Osteocyte (in vitro differentiated cells): ENCODE measurements at regions not wholly inside any gene's neighbourhood (a gene's known extent, or its start where the extent isn't known, plus 50 kb on each side); places are given as distances from the start of the nearest gene placed in this dataset.

ENCODE experiments used
- DNase-seq: peaks from one replicate; pipeline ENCODE4 v3.0.0; 2021; ENCODE audit warnings: mixed read lengths; ENCODE audit not compliant: unreplicated experiment; ENCODE audit errors: extremely low spot score
- H3K27ac Mint-ChIP-seq: one replicate; pipeline ENCODE4 v1.8.0; 2021; ENCODE audit warnings: mild to moderate bottlenecking, mixed read lengths; ENCODE audit not compliant: unreplicated experiment
- H3K27me3 Mint-ChIP-seq: one replicate; pipeline ENCODE4 v1.8.0; 2021; ENCODE audit warnings: mixed read lengths; ENCODE audit not compliant: unreplicated experiment
- H3K36me3 Mint-ChIP-seq: one replicate; pipeline ENCODE4 v1.8.0; 2021; ENCODE audit warnings: mixed read lengths; ENCODE audit not compliant: unreplicated experiment
- H3K4me1 Mint-ChIP-seq: one replicate; pipeline ENCODE4 v1.8.0; 2021; ENCODE audit warnings: mixed read lengths; ENCODE audit not compliant: unreplicated experiment
- H3K4me3 Mint-ChIP-seq: one replicate; pipeline ENCODE4 v1.8.0; 2021; ENCODE audit warnings: mild to moderate bottlenecking, moderate library complexity, mixed read lengths; ENCODE audit not compliant: unreplicated experiment
- H3K9me3 Mint-ChIP-seq: one replicate; pipeline ENCODE4 v1.8.0; 2021; ENCODE audit warnings: mixed read lengths; ENCODE audit not compliant: unreplicated experiment
- TF ChIP-seq, protein P1 (sequence below): fragments of 200-600 bp; sonication (generic); IDR thresholded peaks from 2 replicates; pipeline ENCODE4 v1.5.0; 2021; ENCODE audit warnings: antibody characterized with exemption, mild to moderate bottlenecking, moderate library complexity

DNA sequence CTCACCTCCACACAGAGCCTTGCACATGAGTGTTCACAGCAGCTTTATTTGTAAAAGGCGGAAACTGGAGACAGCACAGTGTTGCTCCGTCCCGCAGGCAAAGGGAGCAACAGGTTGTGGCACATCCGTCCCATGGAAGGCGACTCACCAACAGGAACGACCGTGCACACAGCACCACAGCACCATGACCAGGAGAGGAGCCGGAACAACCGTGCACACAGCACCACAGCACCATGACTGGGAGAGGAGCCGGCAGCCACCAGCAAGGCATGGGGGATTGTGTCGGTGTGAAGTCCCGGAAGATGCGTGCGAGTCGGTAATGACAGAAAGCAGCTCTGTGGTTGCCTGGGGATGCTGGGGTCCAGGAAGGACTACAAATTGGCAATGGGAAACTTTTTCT lies 158.5 kb downstream of the C9orf50 start:
- Mint-ChIP-seq H3K36me3 (no peaks in the 10 kb centered on the region), H3K9me3 (no peaks in the 10 kb centered on the region), H3K27me3 (no peaks in the 10 kb centered on the region), H3K27ac (peak overlapping the region; percentile 28), H3K4me1 (peaks cover 64% of the 10 kb centered on the region), H3K4me3 (no peak overlapping the region)
- TF ChIP-seq, protein P1, sequence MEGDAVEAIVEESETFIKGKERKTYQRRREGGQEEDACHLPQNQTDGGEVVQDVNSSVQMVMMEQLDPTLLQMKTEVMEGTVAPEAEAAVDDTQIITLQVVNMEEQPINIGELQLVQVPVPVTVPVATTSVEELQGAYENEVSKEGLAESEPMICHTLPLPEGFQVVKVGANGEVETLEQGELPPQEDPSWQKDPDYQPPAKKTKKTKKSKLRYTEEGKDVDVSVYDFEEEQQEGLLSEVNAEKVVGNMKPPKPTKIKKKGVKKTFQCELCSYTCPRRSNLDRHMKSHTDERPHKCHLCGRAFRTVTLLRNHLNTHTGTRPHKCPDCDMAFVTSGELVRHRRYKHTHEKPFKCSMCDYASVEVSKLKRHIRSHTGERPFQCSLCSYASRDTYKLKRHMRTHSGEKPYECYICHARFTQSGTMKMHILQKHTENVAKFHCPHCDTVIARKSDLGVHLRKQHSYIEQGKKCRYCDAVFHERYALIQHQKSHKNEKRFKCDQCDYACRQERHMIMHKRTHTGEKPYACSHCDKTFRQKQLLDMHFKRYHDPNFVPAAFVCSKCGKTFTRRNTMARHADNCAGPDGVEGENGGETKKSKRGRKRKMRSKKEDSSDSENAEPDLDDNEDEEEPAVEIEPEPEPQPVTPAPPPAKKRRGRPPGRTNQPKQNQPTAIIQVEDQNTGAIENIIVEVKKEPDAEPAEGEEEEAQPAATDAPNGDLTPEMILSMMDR, result no peak
- no peak for DNase-seq

DNA sequence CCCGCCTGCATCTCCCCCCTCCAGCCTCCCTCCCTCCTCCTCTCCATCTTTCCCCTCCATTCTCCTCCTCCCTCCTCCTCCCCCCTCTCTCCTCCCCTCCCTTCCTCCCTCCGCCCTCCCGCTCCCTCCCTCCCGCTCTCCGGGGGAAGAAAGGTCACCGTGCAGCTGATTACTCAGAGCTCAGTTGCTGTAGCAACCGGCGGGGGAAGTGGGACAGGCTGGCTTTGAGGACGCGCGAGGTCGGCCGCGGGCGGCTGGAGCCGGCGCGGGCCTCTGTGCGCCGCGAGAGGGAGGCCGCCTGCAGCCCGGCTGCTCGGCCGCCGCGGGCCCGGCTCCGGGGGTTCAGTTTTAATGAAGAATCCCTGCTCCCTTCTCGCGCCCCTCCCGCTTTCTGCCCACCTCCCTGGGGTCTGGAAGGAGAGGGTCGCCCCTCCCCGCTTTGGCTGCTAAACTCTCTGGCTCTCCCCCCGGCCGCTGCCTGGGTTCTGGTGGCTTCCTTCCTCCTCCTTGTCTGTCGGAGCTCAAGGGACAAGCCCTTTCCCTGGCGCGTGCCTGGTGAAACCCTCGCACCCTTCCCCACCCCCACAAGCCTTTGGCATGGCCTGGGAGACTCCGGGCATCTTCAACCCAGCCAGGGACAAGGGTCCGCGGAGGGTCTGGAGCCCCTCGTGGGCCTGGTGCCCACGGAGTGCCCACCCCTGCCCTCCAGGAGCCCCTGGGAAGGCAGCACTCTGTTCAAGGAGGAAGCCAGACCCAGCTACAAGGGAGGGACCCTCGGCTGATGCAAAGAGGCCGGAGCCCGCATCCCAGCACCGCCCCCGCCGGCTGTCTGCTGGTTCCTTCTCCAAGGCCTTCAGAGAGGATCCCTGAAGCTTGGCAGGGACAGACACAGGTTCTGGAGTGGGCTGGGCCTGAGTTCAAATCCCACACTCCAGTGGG lies 160.3 kb downstream of the C9orf50 start:
- peaks cover 64% of the 10 kb centered on the region for H3K4me1 Mint-ChIP-seq
- TF ChIP-seq, protein P1, result peak; percentile 22
- no peaks in the 10 kb centered on the region for H3K36me3 Mint-ChIP-seq
- DNase-seq, result peak; percentile 98
- H3K27me3 Mint-ChIP-seq, result no peaks in the 10 kb centered on the region
- H3K4me3 Mint-ChIP-seq, result peak overlapping the region; percentile 56
- no peaks in the 10 kb centered on the region for H3K9me3 Mint-ChIP-seq
- H3K27ac Mint-ChIP-seq, result peak overlapping the region; percentile 99

DNA sequence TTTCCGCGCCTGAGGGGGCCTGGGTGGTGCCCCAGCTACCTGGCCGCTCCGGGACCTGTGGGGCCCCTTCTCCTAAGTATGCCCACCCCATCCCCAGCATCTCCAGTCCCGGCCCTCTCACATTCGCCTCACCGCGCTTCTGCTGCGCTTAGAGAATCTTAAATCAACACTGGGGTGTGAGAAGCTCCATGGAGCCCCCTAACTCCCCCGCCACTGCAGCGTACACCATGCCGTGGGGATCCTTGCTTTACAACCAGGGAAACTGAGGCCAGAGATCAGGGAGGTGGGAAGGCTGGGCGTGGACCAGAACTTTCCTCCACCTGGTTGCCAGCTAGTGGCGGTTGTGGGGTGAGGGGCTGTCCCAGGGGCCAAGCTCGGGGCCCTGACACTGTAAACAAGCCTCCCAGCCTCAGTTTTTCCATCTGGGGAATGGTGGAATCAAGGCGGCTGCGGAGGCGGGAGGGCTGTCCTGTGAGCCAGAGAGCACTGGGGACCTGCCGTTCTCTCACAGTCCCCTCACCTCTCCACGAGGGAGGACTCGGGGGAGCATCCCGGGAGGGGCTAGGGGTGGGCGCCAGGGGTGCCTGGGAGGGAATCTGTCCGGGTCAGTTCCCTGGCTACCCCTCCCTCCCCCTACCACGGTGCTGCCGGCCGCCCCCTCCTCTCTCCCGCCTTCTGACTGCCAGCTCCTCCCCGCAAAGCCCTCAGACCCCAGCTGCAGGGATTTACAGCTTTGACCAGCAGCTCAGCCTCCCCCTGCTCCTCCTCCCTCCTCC lies 161.2 kb downstream of the C9orf50 start:
- no peak for DNase-seq
- peak overlapping the region; percentile 56 for H3K27ac Mint-ChIP-seq

DNA sequence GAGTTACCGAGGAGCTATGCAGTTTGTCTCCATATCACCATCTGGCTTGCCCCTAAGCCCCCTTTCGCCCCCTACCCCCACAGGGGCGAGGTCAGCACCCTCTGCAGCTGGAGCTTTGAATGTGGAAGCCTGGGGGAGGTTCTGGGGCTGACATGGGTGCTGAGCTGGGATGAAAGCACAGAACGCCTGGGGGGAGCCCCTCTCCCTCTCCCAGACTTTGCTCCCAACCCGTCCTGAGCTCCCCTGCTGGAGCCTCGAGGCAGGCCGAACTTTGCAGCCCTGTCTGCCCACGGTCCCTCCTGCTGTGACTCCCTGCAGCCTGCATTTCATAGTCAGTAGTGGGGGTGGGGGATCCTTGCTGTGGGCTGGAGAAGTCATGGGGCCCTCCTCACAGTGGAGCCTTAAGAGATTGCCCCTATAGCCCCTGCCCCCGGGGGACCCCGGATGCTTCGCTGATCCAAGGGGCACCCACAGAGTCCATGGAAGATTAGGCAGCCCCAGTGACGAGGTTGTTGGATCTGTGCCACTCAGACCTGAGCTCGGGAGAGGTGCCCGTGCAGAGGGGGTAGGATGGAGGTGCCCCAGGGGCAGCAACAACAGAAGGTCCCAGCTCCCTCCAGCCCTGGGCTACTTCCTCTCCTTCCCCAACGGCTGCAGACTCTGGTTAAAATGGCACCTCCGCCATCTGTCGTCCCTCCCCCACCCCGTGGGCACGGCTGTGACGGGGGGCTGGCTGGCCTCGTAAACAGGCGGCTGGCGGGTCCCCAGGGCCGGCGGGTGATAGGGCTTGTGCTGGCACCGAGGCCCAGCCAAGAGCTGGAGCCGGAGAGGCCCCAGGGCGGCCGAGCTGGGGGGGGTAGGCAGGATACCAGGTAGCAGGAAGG lies 162.0 kb downstream of the C9orf50 start:
- no peaks in the 10 kb centered on the region for H3K9me3 Mint-ChIP-seq
- H3K27ac Mint-ChIP-seq, result peak overlapping the region; percentile 82
- no peak for DNase-seq
- no peaks in the 10 kb centered on the region for H3K36me3 Mint-ChIP-seq
- H3K27me3 Mint-ChIP-seq, result no peaks in the 10 kb centered on the region
- no peak overlapping the region for H3K4me3 Mint-ChIP-seq
- TF ChIP-seq, protein P1, result no peak
- peaks cover 65% of the 10 kb centered on the region for H3K4me1 Mint-ChIP-seq

More for the DNA sequence above, 161.2 kb downstream of the C9orf50 start:
- Mint-ChIP-seq H3K4me3 (no peak overlapping the region), H3K36me3 (no peaks in the 10 kb centered on the region), H3K4me1 (peaks cover 63% of the 10 kb centered on the region), H3K9me3 (no peaks in the 10 kb centered on the region), H3K27me3 (no peaks in the 10 kb centered on the region)
- TF ChIP-seq, protein P1, result no peak
